GM21619 (cell line): ENCODE measurements at regions not wholly inside any gene's neighbourhood (a gene's known extent, or its start where the extent isn't known, plus 50 kb on each side); places are given as distances from the start of the nearest gene placed in this dataset.

ENCODE experiments used
- ATAC-seq: cut with Tn5 transposase; IDR thresholded peaks from one replicate; pipeline ENCODE4 v1.9.1; 2021; ENCODE audit not compliant: unreplicated experiment

- ATAC-seq, result no peak
These were observed 557.2 kb downstream of the NR2F2 start for GRCh38 chr15:96887730-96888129.

- ATAC-seq, result no peak
These were observed 558.3 kb downstream of the NR2F2 start for GRCh38 chr15:96888764-96889163.

- no peak for ATAC-seq
These were observed 559.4 kb downstream of the NR2F2 start for GRCh38 chr15:96889734-96890480.

- no peak for ATAC-seq
These were observed 560.5 kb downstream of the NR2F2 start for GRCh38 chr15:96891046-96891445.

- ATAC-seq, result no peak
These were observed 562.8 kb downstream of the NR2F2 start for GRCh38 chr15:96893159-96893906.

GRCh38 chr15:96894659-96895058 is 564.2 kb downstream of the NR2F2 start:
- ATAC-seq, result no peak

GRCh38 chr15:96896766-96897165 is 566.3 kb downstream of the NR2F2 start:
- no peak for ATAC-seq

GRCh38 chr15:96914081-96914480 is 583.6 kb downstream of the NR2F2 start:
- no peak for ATAC-seq

- no peak for ATAC-seq
These were observed 586.2 kb downstream of the NR2F2 start for GRCh38 chr15:96916750-96917149.

GRCh38 chr15:96924570-96924969 is 594.1 kb downstream of the NR2F2 start:
- ATAC-seq, result no peak

- no peak for ATAC-seq
These were observed 617.1 kb downstream of the NR2F2 start for GRCh38 chr15:96947296-96948229.

- ATAC-seq, result no peak
These were observed 618.5 kb downstream of the NR2F2 start for GRCh38 chr15:96948981-96949380.

GRCh38 chr15:96958721-96959120 is 628.2 kb downstream of the NR2F2 start:
- ATAC-seq, result no peak

GRCh38 chr15:96959501-96959900 is 629.0 kb downstream of the NR2F2 start:
- no peak for ATAC-seq

- ATAC-seq, result no peak
These were observed 630.4 kb downstream of the NR2F2 start for GRCh38 chr15:96960711-96961480.

- ATAC-seq, result no peak
These were observed 636.1 kb downstream of the NR2F2 start for GRCh38 chr15:96966554-96966953.

GRCh38 chr15:96969732-96970710 is 639.5 kb downstream of the NR2F2 start:
- no peak for ATAC-seq

- ATAC-seq, result no peak
These were observed 641.7 kb downstream of the NR2F2 start for GRCh38 chr15:96972201-96972600.

GRCh38 chr15:96974761-96975160 is 644.3 kb downstream of the NR2F2 start:
- ATAC-seq, result no peak
